Lower leg skin (tissue), 3 donors: ENCODE measurements at regions not wholly inside any gene's neighbourhood (a gene's known extent, or its start where the extent isn't known, plus 50 kb on each side); places are given as distances from the start of the nearest gene placed in this dataset.
"Not testable (repeated sequence)": the region's sequence is repeated elsewhere in the genome, so short reads cannot be mapped to it uniquely, and the experiment has no call there.

Experiments used
- CTCF ChIP-seq, 3 donors: fragments of 450-650 bp; IDR thresholded peaks; one replicate each; pipeline ENCODE4 v1.5.1; 2016; ENCODE audit warnings: antibody characterized with exemption in 3 of 3, mild to moderate bottlenecking in 3 of 3, moderate library complexity in 2 of 3
- POLR2A ChIP-seq, 2 donors: fragments of 450-650 bp; IDR thresholded peaks; one replicate each; pipeline ENCODE4 v1.6.1; 2016 to 2017; ENCODE audit warnings: antibody characterized with exemption in 2 of 2, mild to moderate bottlenecking in 1 of 2, moderate library complexity in 1 of 2

DNA sequence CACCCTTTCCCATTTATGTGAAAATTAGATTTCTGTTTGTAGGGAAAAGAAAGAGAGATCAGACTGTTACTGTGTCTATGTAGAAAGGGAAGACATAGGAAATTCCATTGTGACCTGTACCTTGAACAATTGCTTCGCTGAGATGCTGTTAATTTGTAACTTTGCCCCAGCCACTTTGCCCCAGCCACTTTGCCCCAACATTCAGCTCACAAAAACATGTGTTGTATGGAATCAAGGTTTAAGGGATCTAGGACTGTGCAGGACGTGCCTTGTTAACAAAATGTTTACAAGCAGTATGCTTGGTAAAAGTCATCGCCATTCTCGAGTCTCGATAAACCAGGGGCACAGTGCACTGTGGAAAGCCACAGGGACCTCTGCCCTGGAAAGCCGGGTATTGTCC lies 193.5 kb downstream of the CCDC74A start:
- TF ChIP-seq CTCF, POLR2A (IDR thresholded peaks at IDR 0.05): not testable (repeated sequence)
